BLaER1 (cell line): ENCODE measurements at regions not wholly inside any gene's neighbourhood (a gene's known extent, or its start where the extent isn't known, plus 50 kb on each side); places are given as distances from the start of the nearest gene placed in this dataset.
A peak's percentile ranks its signal among the peaks of the same experiment; 100 is the strongest.

Experiments
- H3K27ac ChIP-seq: shearing (Covaris generic); formaldehyde crosslinking; 2 replicates; pipeline ENCODE4 v1.8.1; 2022
- H3K27me3 ChIP-seq: shearing (Covaris generic); formaldehyde crosslinking; 2 replicates; pipeline ENCODE4 v1.8.1; 2022
- H3K36me3 ChIP-seq: shearing (Covaris generic); formaldehyde crosslinking; 2 replicates; pipeline ENCODE4 v1.8.1; 2022
- H3K4me1 ChIP-seq: shearing (Covaris generic); formaldehyde crosslinking; 2 replicates; pipeline ENCODE4 v1.8.1; 2022
- H3K4me2 ChIP-seq: shearing (Covaris generic); formaldehyde crosslinking; 2 replicates; pipeline ENCODE4 v1.8.1; 2022
- H3K4me3 ChIP-seq: shearing (Covaris generic); formaldehyde crosslinking; 2 replicates; pipeline ENCODE4 v1.8.1; 2022
- H3K9ac ChIP-seq: shearing (Covaris generic); formaldehyde crosslinking; 2 replicates; pipeline ENCODE4 v1.8.1; 2022
- H3K9me3 ChIP-seq: shearing (Covaris generic); formaldehyde crosslinking; 2 replicates; pipeline ENCODE4 v1.8.1; 2022
- H4K20me1 ChIP-seq: shearing (Covaris generic); formaldehyde crosslinking; 2 replicates; pipeline ENCODE4 v1.8.1; 2022
- Cebpa-rat ChIP-seq: shearing (Covaris generic); IDR thresholded peaks from 2 replicates; pipeline ENCODE4 v1.8.1; 2022

GRCh38 chr5:62707131-62707530, 128.5 kb downstream of the LRRC70 start:
- H3K4me2 ChIP-seq: no peak overlapping the region

GRCh38 chr5:62705022-62705421, 126.4 kb downstream of the LRRC70 start:
- Histone ChIP-seq H3K4me1 (no peaks in the 10 kb centered on the region), H3K4me2 (no peak overlapping the region), H3K9me3 (no peaks in the 10 kb centered on the region), H3K27me3 (no peaks in the 10 kb centered on the region), H3K36me3 (no peaks in the 10 kb centered on the region), H3K27ac (no peak overlapping the region), H3K9ac (no peak overlapping the region), H3K4me3 (no peak overlapping the region), H4K20me1 (no peaks in the 10 kb centered on the region)
- TF ChIP-seq Cebpa-rat: no peak

More at GRCh38 chr5:62707131-62707530, 128.5 kb downstream of the LRRC70 start:
- Histone ChIP-seq H4K20me1 (no peaks in the 10 kb centered on the region), H3K4me1 (no peaks in the 10 kb centered on the region), H3K9me3 (no peaks in the 10 kb centered on the region), H3K4me3 (no peak overlapping the region), H3K9ac (no peak overlapping the region), H3K27ac (no peak overlapping the region), H3K27me3 (no peaks in the 10 kb centered on the region), H3K36me3 (no peaks in the 10 kb centered on the region)
- no peak for TF ChIP-seq Cebpa-rat

- Histone ChIP-seq H3K27me3 (no peaks in the 10 kb centered on the region), H3K4me2 (no peak overlapping the region), H3K9me3 (no peaks in the 10 kb centered on the region), H3K4me1 (no peaks in the 10 kb centered on the region), H3K36me3 (no peaks in the 10 kb centered on the region), H3K27ac (no peak overlapping the region), H3K9ac (no peak overlapping the region), H4K20me1 (no peaks in the 10 kb centered on the region), H3K4me3 (no peak overlapping the region)
- TF ChIP-seq Cebpa-rat: no peak
These were observed 123.5 kb downstream of the LRRC70 start for GRCh38 chr5:62702126-62702525.

- H3K4me3 ChIP-seq: no peak overlapping the region
- no peaks in the 10 kb centered on the region for H4K20me1 ChIP-seq
- no peak overlapping the region for H3K4me2 ChIP-seq
- no peaks in the 10 kb centered on the region for H3K36me3 ChIP-seq
- TF ChIP-seq Cebpa-rat: no peak
- no peaks in the 10 kb centered on the region for H3K4me1 ChIP-seq
- no peaks in the 10 kb centered on the region; the same call in 1 of the 2 replicates for H3K9me3 ChIP-seq
- no peak overlapping the region for H3K9ac ChIP-seq
- H3K27ac ChIP-seq: no peak overlapping the region
- no peaks in the 10 kb centered on the region for H3K27me3 ChIP-seq
These were observed 122.4 kb downstream of the LRRC70 start for GRCh38 chr5:62701036-62701435.

- H4K20me1 ChIP-seq: no peaks in the 10 kb centered on the region
- no peak overlapping the region for H3K4me2 ChIP-seq
- H3K9ac ChIP-seq: no peak overlapping the region
- H3K36me3 ChIP-seq: no peaks in the 10 kb centered on the region
- no peak overlapping the region for H3K27ac ChIP-seq
- no peak overlapping the region for H3K4me3 ChIP-seq
- no peaks in the 10 kb centered on the region for H3K4me1 ChIP-seq
- no peak for TF ChIP-seq Cebpa-rat
- no peaks in the 10 kb centered on the region; the same call in 1 of the 2 replicates for H3K9me3 ChIP-seq
- H3K27me3 ChIP-seq: no peaks in the 10 kb centered on the region
These were observed 120.1 kb downstream of the LRRC70 start for GRCh38 chr5:62698756-62699155.

GRCh38 chr5:62695274-62695673, 116.7 kb downstream of the LRRC70 start:
- H3K27me3 ChIP-seq: no peaks in the 10 kb centered on the region
- no peak overlapping the region for H3K4me3 ChIP-seq
- no peak overlapping the region for H3K4me2 ChIP-seq
- no peaks in the 10 kb centered on the region for H4K20me1 ChIP-seq
- no peak overlapping the region for H3K9ac ChIP-seq
- no peaks in the 10 kb centered on the region; the same call in 1 of the 2 replicates for H3K9me3 ChIP-seq
- no peaks in the 10 kb centered on the region for H3K4me1 ChIP-seq
- TF ChIP-seq Cebpa-rat: no peak
- no peak overlapping the region for H3K27ac ChIP-seq
- no peaks in the 10 kb centered on the region for H3K36me3 ChIP-seq

- H3K9me3 ChIP-seq: no peaks in the 10 kb centered on the region; the same call in 1 of the 2 replicates
- no peak overlapping the region for H3K4me3 ChIP-seq
- no peak overlapping the region for H3K27ac ChIP-seq
- H3K4me1 ChIP-seq: peaks cover 5% of the 10 kb centered on the region; the same call in 1 of the 2 replicates
- H4K20me1 ChIP-seq: no peaks in the 10 kb centered on the region
- no peak overlapping the region for H3K4me2 ChIP-seq
- no peak overlapping the region for H3K9ac ChIP-seq
- no peaks in the 10 kb centered on the region for H3K27me3 ChIP-seq
- no peak for TF ChIP-seq Cebpa-rat
- H3K36me3 ChIP-seq: no peaks in the 10 kb centered on the region
These were observed 114.5 kb downstream of the LRRC70 start for GRCh38 chr5:62692946-62693713.

- no peaks in the 10 kb centered on the region for H3K27me3 ChIP-seq
- no peaks in the 10 kb centered on the region for H3K36me3 ChIP-seq
- H3K9me3 ChIP-seq: peaks cover 2% of the 10 kb centered on the region
- peaks cover 5% of the 10 kb centered on the region; the same call in 1 of the 2 replicates for H3K4me1 ChIP-seq
- no peak overlapping the region for H3K27ac ChIP-seq
- H3K4me2 ChIP-seq: no peak overlapping the region
- H4K20me1 ChIP-seq: no peaks in the 10 kb centered on the region
- no peak overlapping the region for H3K4me3 ChIP-seq
- no peak for TF ChIP-seq Cebpa-rat
- no peak overlapping the region for H3K9ac ChIP-seq
These were observed 113.3 kb downstream of the LRRC70 start for GRCh38 chr5:62691946-62692345.

- peaks cover 5% of the 10 kb centered on the region; the same call in 1 of the 2 replicates for H3K4me1 ChIP-seq
- no peaks in the 10 kb centered on the region for H3K27me3 ChIP-seq
- no peak overlapping the region for H3K27ac ChIP-seq
- peaks cover 9% of the 10 kb centered on the region for H3K9me3 ChIP-seq
- peak overlapping the region; percentile 8; the same call in 1 of the 2 replicates for H3K4me2 ChIP-seq
- H4K20me1 ChIP-seq: no peaks in the 10 kb centered on the region
- no peak overlapping the region for H3K9ac ChIP-seq
- H3K4me3 ChIP-seq: no peak overlapping the region
- TF ChIP-seq Cebpa-rat: no peak
- no peaks in the 10 kb centered on the region for H3K36me3 ChIP-seq
These were observed 111.8 kb downstream of the LRRC70 start for GRCh38 chr5:62690421-62690820.

- H3K4me3 ChIP-seq: no peak overlapping the region
- H3K4me1 ChIP-seq: peaks cover 5% of the 10 kb centered on the region; the same call in 1 of the 2 replicates
- no peak overlapping the region for H3K9ac ChIP-seq
- H3K27ac ChIP-seq: no peak overlapping the region
- peak overlapping the region; percentile 8; the same call in 1 of the 2 replicates for H3K4me2 ChIP-seq
- no peaks in the 10 kb centered on the region for H3K36me3 ChIP-seq
- TF ChIP-seq Cebpa-rat: no peak
- H4K20me1 ChIP-seq: no peaks in the 10 kb centered on the region
- H3K9me3 ChIP-seq: peaks cover 9% of the 10 kb centered on the region
- no peaks in the 10 kb centered on the region for H3K27me3 ChIP-seq
These were observed 111.2 kb downstream of the LRRC70 start for GRCh38 chr5:62689599-62690368.
